DOHH2 (cell line): ENCODE measurements at regions not wholly inside any gene's neighbourhood (a gene's known extent, or its start where the extent isn't known, plus 50 kb on each side); places are given as distances from the start of the nearest gene placed in this dataset.

ENCODE experiments used
- H3F3A ChIP-seq: fragments of 200-600 bp; sonication (generic), shearing (Covaris generic); 2 replicates; pipeline ENCODE4 v1.6.0; 2016; ENCODE audit warnings: antibody characterized with exemption, mild to moderate bottlenecking; ENCODE audit not compliant: control insufficient read depth, insufficient read depth
- H3K27ac ChIP-seq: fragments of 200-600 bp; sonication (generic); 2 replicates; pipeline ENCODE4 v1.5.1; 2014; ENCODE audit warnings: low read depth, mild to moderate bottlenecking, low read length, moderate library complexity
- H3K27me3 ChIP-seq: fragments of 200-600 bp; sonication (generic); 2 replicates; pipeline ENCODE4 v1.6.1; 2014; ENCODE audit warnings: mild to moderate bottlenecking, low read length, mixed read lengths; ENCODE audit not compliant: control insufficient read depth
- H3K36me3 ChIP-seq: fragments of 200-600 bp; sonication (generic); 2 replicates; pipeline ENCODE4 v1.6.1; 2014; ENCODE audit warnings: mild to moderate bottlenecking, low read length, moderate library complexity, mixed read lengths; ENCODE audit not compliant: control insufficient read depth
- H3K4me1 ChIP-seq: fragments of 200-600 bp; sonication (generic); 2 replicates; pipeline ENCODE4 v1.6.1; 2014; ENCODE audit warnings: mild to moderate bottlenecking, low read length, mixed read lengths; ENCODE audit not compliant: control insufficient read depth
- H3K4me2 ChIP-seq: fragments of 200-600 bp; sonication (generic); 2 replicates; pipeline ENCODE4 v1.6.0; 2014; ENCODE audit warnings: mild to moderate bottlenecking, low read length, moderate library complexity
- H3K4me3 ChIP-seq: fragments of 200-600 bp; sonication (generic); 2 replicates; pipeline ENCODE4 v1.5.1; 2014; ENCODE audit warnings: mild to moderate bottlenecking, low read length, mixed read lengths
- H3K79me2 ChIP-seq: fragments of 200-600 bp; sonication (generic); 2 replicates; pipeline ENCODE4 v1.6.1; 2014; ENCODE audit warnings: mild to moderate bottlenecking, low read length, mixed read lengths; ENCODE audit not compliant: control insufficient read depth
- H3K9me2 ChIP-seq: fragments of 200-600 bp; sonication (generic); replicated peaks from 2 replicates; pipeline ENCODE4 v1.6.1; 2014; ENCODE audit warnings: mild to moderate bottlenecking, low read length, mixed read lengths; ENCODE audit not compliant: control insufficient read depth
- H3K9me3 ChIP-seq: fragments of 200-600 bp; sonication (generic); 2 replicates; pipeline ENCODE4 v1.6.1; 2014; ENCODE audit warnings: antibody characterized with exemption, low read length, mixed read lengths; ENCODE audit not compliant: control insufficient read depth, insufficient read depth
- H4K20me1 ChIP-seq: fragments of 200-600 bp; sonication (generic); 2 replicates; pipeline ENCODE4 v1.6.0; 2014; ENCODE audit warnings: low read depth, mild to moderate bottlenecking, antibody characterized with exemption, low read length, moderate library complexity; ENCODE audit not compliant: control insufficient read depth, insufficient read depth
- EZH2phosphoT487 ChIP-seq: fragments of 200-600 bp; sonication (generic); IDR thresholded peaks from 2 replicates; pipeline ENCODE4 v1.6.1; 2017; ENCODE audit warnings: borderline replicate concordance, mild to moderate bottlenecking, antibody characterized with exemption, low read length, moderate library complexity, mixed read lengths
- TF ChIP-seq, protein P1 (sequence below): fragments of 200-600 bp; sonication (generic); IDR thresholded peaks from one replicate; pipeline ENCODE4 v1.5.1; 2014; ENCODE audit warnings: antibody characterized with exemption, mild to moderate bottlenecking, low read depth, low read length; ENCODE audit not compliant: poor library complexity, severe bottlenecking

- no peaks in the 10 kb centered on the region for H3F3A ChIP-seq
- H3K27me3 ChIP-seq = peaks cover 14% of the 10 kb centered on the region
- H3K27ac ChIP-seq = no peak overlapping the region
- no peaks in the 10 kb centered on the region for H3K79me2 ChIP-seq
- no peaks in the 10 kb centered on the region for H3K4me1 ChIP-seq
- H3K9me3 ChIP-seq = no peaks in the 10 kb centered on the region
- no peaks in the 10 kb centered on the region for H3K9me2 ChIP-seq
- no peak overlapping the region for H3K4me3 ChIP-seq
- H4K20me1 ChIP-seq = no peaks in the 10 kb centered on the region
- TF ChIP-seq, protein P1, sequence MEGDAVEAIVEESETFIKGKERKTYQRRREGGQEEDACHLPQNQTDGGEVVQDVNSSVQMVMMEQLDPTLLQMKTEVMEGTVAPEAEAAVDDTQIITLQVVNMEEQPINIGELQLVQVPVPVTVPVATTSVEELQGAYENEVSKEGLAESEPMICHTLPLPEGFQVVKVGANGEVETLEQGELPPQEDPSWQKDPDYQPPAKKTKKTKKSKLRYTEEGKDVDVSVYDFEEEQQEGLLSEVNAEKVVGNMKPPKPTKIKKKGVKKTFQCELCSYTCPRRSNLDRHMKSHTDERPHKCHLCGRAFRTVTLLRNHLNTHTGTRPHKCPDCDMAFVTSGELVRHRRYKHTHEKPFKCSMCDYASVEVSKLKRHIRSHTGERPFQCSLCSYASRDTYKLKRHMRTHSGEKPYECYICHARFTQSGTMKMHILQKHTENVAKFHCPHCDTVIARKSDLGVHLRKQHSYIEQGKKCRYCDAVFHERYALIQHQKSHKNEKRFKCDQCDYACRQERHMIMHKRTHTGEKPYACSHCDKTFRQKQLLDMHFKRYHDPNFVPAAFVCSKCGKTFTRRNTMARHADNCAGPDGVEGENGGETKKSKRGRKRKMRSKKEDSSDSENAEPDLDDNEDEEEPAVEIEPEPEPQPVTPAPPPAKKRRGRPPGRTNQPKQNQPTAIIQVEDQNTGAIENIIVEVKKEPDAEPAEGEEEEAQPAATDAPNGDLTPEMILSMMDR = no peak
- no peak for TF ChIP-seq EZH2phosphoT487
- no peak overlapping the region for H3K4me2 ChIP-seq
- H3K36me3 ChIP-seq = no peaks in the 10 kb centered on the region
Measured at GRCh38 chr13:27680465-27680864, 58.8 kb downstream of the POLR1D start.

- no peak overlapping the region for H3K4me2 ChIP-seq
- TF ChIP-seq, protein P1 = no peak
- no peak for TF ChIP-seq EZH2phosphoT487
- no peaks in the 10 kb centered on the region for H3F3A ChIP-seq
- no peaks in the 10 kb centered on the region for H4K20me1 ChIP-seq
- no peaks in the 10 kb centered on the region for H3K27me3 ChIP-seq
- peaks cover 2% of the 10 kb centered on the region for H3K4me1 ChIP-seq
- no peak overlapping the region for H3K27ac ChIP-seq
- H3K9me2 ChIP-seq = no peaks in the 10 kb centered on the region
- H3K4me3 ChIP-seq = no peak overlapping the region
- no peaks in the 10 kb centered on the region for H3K36me3 ChIP-seq
- H3K9me3 ChIP-seq = peaks cover 5% of the 10 kb centered on the region
- no peaks in the 10 kb centered on the region for H3K79me2 ChIP-seq
Measured at GRCh38 chr13:27691207-27691606, 69.5 kb downstream of the POLR1D start.

- H3K79me2 ChIP-seq = no peaks in the 10 kb centered on the region
- H3K27me3 ChIP-seq = no peaks in the 10 kb centered on the region
- no peaks in the 10 kb centered on the region for H3K9me2 ChIP-seq
- no peaks in the 10 kb centered on the region for H4K20me1 ChIP-seq
- H3K4me2 ChIP-seq = peak overlapping the region; percentile 49
- TF ChIP-seq, protein P1 = no peak
- TF ChIP-seq EZH2phosphoT487 = no peak
- peak overlapping the region; percentile 29 for H3K27ac ChIP-seq
- H3K4me1 ChIP-seq = peaks cover 21% of the 10 kb centered on the region
- H3K36me3 ChIP-seq = no peaks in the 10 kb centered on the region
- H3F3A ChIP-seq = no peaks in the 10 kb centered on the region
- H3K9me3 ChIP-seq = no peaks in the 10 kb centered on the region; the same call in 1 of the 2 replicates
- 0 out of 2 replicates have a peak overlapping the region, but pooled peaks have one; percentile 21 for H3K4me3 ChIP-seq
Measured at GRCh38 chr13:27696731-27697130, 75.0 kb downstream of the POLR1D start.

- no peak for TF ChIP-seq EZH2phosphoT487
- TF ChIP-seq, protein P1 = no peak
- Histone ChIP-seq H3K9me3 (no peaks in the 10 kb centered on the region; the same call in 1 of the 2 replicates), H3K36me3 (no peaks in the 10 kb centered on the region), H3K4me2 (no peak overlapping the region), H3K27me3 (no peaks in the 10 kb centered on the region), H3K79me2 (no peaks in the 10 kb centered on the region), H3K4me3 (no peak overlapping the region), H3K4me1 (peaks cover 21% of the 10 kb centered on the region), H4K20me1 (no peaks in the 10 kb centered on the region), H3K9me2 (no peaks in the 10 kb centered on the region), H3F3A (no peaks in the 10 kb centered on the region), H3K27ac (no peak overlapping the region)
Measured at GRCh38 chr13:27699952-27700351, 78.3 kb downstream of the POLR1D start.
